HEK293T (cell line): ENCODE measurements at regions not wholly inside any gene's neighbourhood (a gene's known extent, or its start where the extent isn't known, plus 50 kb on each side); places are given as distances from the start of the nearest gene placed in this dataset.

Experiments used
- BHLHE40 ChIP-seq: fragments of 450-650 bp; IDR thresholded peaks from 2 replicates; pipeline ENCODE4 v1.6.1; 2016; ENCODE audit warnings: mild to moderate bottlenecking, moderate library complexity, borderline replicate concordance
- FOXA1 ChIP-seq: fragments of 450-650 bp; IDR thresholded peaks from 2 replicates; pipeline ENCODE4 v1.6.1; 2016; ENCODE audit warnings: mild to moderate bottlenecking
- FOXK2 ChIP-seq: fragments of 450-650 bp; IDR thresholded peaks from 2 replicates; pipeline ENCODE4 v1.6.1; 2016; ENCODE audit warnings: mild to moderate bottlenecking

GRCh38 chr18:34624551-34624950, 85.5 kb upstream of the DTNA start:
- no peak for TF ChIP-seq FOXA1
- TF ChIP-seq FOXK2, result 0 out of 2 replicates have a peak, but pooled peaks have one; percentile 30
- TF ChIP-seq BHLHE40, result no peak
